ENCODE measurements at regions not wholly inside any gene's neighbourhood (a gene's known extent, or its start where the extent isn't known, plus 50 kb on each side); places are given as distances from the start of the nearest gene placed in this dataset.

- DNase-seq: no peak
- Histone ChIP-seq H3K4me1 (peaks cover 16% of the 10 kb centered on the region), H3K4me3 (no peak overlapping the region), H3K27me3 (ENCODE audit: low read depth) (no peaks in the 10 kb centered on the region), H3K9me3 (no peaks in the 10 kb centered on the region), H3K27ac (no peak overlapping the region), H3K36me3 (no peaks in the 10 kb centered on the region)
- ATAC-seq: no peak
- TF ChIP-seq, protein P1, sequence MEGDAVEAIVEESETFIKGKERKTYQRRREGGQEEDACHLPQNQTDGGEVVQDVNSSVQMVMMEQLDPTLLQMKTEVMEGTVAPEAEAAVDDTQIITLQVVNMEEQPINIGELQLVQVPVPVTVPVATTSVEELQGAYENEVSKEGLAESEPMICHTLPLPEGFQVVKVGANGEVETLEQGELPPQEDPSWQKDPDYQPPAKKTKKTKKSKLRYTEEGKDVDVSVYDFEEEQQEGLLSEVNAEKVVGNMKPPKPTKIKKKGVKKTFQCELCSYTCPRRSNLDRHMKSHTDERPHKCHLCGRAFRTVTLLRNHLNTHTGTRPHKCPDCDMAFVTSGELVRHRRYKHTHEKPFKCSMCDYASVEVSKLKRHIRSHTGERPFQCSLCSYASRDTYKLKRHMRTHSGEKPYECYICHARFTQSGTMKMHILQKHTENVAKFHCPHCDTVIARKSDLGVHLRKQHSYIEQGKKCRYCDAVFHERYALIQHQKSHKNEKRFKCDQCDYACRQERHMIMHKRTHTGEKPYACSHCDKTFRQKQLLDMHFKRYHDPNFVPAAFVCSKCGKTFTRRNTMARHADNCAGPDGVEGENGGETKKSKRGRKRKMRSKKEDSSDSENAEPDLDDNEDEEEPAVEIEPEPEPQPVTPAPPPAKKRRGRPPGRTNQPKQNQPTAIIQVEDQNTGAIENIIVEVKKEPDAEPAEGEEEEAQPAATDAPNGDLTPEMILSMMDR (IDR thresholded peaks at IDR 0.05): no peak
- intact Hi-C loops (cut with DNase I): no loop called here
Measured at GRCh38 chr3:72263223-72263990, 478.5 kb upstream of the PROK2 start.

DNA sequence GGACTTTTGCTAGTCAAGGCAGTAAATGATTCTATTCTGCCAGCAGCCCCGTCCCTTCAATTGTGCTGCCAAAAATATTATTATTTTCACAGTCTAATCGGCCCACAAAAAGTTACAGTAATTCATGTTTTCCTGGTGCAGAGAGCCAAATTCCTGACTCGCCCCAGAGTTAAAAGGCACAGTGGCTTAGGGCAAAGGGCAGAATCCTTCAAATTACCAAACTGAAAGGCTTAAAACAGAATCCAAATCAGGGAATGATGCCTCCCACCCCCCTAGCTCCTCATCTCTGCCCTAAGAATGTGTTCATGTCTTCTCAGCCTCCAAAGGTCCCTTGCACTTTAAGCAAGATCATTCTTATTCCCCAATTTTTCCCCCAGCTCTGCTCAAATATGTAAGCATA is 477.8 kb upstream of the PROK2 start:
- intact Hi-C loops (cut with DNase I): no loop called here
- no peak for ATAC-seq
- no peaks in the 10 kb centered on the region for H3K9me3 ChIP-seq

DNA sequence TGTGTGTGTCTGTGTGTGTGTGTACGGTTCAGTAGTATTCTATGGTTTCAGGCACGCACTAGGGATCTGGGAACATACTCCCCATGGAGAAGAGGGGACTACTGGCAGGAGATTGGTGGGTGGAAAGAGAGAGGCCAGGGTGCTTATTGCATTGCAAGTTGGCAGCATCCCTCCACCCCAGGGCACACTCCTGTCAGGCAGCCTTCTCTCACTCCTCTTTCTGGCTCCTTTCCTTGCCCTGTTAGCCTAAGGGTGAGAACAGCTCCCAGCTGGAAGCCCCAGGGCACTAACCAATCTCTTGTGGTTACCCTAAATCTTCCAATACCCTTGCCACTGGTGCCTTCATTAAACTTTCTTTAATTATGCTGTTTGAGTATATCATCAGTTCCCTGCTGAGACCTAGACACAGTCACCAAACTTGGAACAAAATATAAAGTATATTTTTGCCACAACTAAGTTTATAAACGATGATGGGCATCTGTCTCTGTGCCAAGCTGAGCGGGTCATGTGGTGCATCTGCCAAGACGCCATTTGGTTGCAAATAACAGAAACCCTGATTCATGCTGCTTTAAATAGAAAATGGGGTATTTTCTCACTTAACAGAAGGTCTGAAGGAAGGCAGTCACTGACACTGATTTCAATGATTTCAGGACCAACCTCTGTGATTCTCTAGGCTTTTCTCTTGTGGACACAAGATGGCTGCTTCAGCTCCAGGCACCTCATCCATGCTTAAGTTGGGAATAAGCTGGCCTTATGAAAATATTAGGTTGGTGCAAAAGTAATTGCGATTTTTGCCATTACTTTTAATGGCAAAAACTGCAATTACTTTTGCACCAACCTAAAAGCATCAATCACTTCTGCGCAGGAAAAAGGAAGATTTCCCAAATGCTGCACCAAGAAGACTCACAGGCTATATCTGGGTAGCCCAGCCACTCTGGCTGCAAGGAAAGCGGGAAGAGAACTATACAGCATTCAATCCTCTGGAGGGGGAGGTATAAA is 476.9 kb upstream of the PROK2 start:
- peaks cover 20% of the 10 kb centered on the region for H3K4me1 ChIP-seq
- ATAC-seq (peak; percentile 22 to 42), DNase-seq (no peak)
- intact Hi-C loops (cut with DNase I): no loop called here
- H3K36me3 ChIP-seq: no peaks in the 10 kb centered on the region
- H3K27me3 ChIP-seq (ENCODE audit: low read depth): no peaks in the 10 kb centered on the region
- no peaks in the 10 kb centered on the region for H3K9me3 ChIP-seq
- TF ChIP-seq, protein P1 (IDR thresholded peaks at IDR 0.05): no peak
- no peak overlapping the region for H3K4me3 ChIP-seq
- H3K27ac ChIP-seq: no peak overlapping the region

More for the DNA sequence above, 477.8 kb upstream of the PROK2 start:
- no peak overlapping the region for H3K4me3 ChIP-seq
- TF ChIP-seq, protein P1 (IDR thresholded peaks at IDR 0.05): no peak
- no peak overlapping the region for H3K27ac ChIP-seq
- H3K36me3 ChIP-seq: no peaks in the 10 kb centered on the region
- DNase-seq: no peak
- H3K4me1 ChIP-seq: peaks cover 19% of the 10 kb centered on the region
- no peaks in the 10 kb centered on the region for H3K27me3 ChIP-seq (ENCODE audit: low read depth)

DNA sequence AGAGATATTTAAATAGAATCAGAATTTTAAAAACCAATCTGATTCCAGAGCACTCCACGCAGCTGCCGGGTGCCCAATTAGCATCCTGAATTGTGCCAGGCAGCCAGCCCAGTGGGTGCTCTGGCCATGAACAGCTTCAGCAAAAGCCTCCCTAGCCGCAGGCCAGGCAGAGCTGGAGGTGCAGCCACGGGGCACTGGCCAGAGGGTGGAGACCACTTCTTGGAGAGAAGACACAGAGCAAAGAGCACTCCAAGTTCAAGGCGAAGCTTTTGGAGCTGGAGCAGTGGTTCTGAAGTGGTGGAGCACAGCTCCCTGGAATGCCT is 475.6 kb upstream of the PROK2 start:
- no peaks in the 10 kb centered on the region for H3K9me3 ChIP-seq
- no peaks in the 10 kb centered on the region for H3K36me3 ChIP-seq
- H3K27ac ChIP-seq: no peak overlapping the region
- H3K4me1 ChIP-seq: peaks cover 34% of the 10 kb centered on the region
- intact Hi-C loops (cut with DNase I): no loop called here
- no peaks in the 10 kb centered on the region for H3K27me3 ChIP-seq (ENCODE audit: low read depth)
- DNase-seq (no peak), ATAC-seq (no peak)
- TF ChIP-seq, protein P1 (IDR thresholded peaks at IDR 0.05): no peak
- H3K4me3 ChIP-seq: no peak overlapping the region

DNA sequence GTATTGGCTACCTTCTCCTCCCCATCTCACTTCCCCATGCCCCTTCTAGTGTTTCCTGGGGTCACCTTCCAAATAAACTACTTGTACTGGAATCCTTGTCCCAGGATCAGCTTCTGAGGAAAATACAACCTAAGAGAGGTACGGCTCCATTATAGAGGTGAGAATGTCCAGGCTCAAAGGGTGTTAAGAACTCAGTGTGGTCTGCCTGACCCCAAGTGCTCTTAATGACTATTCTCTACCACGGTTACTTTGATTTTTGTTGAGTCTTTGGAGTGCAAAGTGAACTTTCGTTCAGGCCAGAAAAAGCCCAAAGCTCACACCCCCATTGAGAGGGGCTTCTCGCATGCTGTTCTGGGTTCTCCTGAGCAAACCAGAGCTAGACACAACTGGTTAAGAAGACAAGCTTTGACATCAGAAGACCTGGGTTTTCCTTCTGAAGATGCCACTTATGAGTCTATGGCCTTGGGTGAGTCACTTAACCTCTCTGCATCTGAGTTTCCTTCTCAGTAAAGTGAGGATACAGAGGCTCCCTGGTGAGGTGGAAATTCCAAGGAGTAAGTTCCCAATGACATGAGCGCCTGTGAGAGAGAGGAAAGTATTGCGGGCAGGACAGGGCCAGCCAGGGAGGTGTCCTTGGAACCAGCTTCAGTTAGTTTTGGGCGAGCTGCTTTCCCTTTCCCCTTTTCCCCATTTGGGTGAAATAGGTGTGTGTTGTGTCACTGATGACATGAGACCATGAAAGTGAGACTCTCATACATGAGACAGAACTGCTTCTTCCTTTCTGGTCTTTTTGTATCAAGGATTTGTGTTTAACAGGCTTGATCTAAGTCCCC is 475.0 kb upstream of the PROK2 start:
- H3K27ac ChIP-seq: no peak overlapping the region
- no peaks in the 10 kb centered on the region for H3K9me3 ChIP-seq
- intact Hi-C loops (cut with DNase I): no loop called here
- no peak overlapping the region for H3K4me3 ChIP-seq
- no peak for DNase-seq
- TF ChIP-seq, protein P1 (IDR thresholded peaks at IDR 0.05): no peak
- H3K36me3 ChIP-seq: no peaks in the 10 kb centered on the region
- H3K27me3 ChIP-seq (ENCODE audit: low read depth): no peaks in the 10 kb centered on the region
- H3K4me1 ChIP-seq: peaks cover 39% of the 10 kb centered on the region
- no peak for ATAC-seq
